ENCODE measurements at regions not wholly inside any gene's neighbourhood (a gene's known extent, or its start where the extent isn't known, plus 50 kb on each side); places are given as distances from the start of the nearest gene placed in this dataset.

DNA sequence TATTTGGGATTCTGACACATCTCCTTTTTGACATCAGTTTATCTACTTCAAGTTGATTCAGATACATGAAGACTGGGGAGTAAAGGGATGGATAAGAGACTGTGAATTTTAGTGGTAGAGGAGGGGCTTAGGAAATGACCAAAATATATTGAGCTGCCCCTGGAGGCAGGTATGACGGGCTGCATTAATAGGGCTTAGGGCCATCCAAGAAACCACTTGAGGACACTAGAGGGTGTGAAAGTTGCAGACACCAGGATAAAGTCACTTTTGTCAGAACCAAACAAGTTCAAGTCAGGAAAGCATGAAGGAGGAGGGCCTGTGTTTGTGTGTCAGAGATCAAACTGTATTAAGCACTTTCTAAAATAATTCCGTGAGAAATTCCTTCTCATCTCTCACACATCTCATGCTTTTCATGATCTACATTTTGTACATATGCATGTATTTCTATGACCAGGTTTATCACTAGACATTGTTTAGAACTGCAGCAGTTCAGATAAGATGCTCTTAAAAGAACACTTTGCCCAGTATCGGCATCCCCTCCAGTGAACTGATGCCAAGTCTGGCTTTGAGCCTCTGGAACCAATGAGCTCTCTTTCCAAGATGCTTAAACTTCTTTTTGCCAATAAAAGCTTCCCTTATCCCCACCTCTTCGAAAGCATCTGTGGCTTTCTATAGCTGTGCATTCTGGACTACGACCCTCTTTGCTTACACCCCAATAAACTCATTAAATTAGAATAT lies 136.9 kb downstream of the SLC38A1 start:
- Histone ChIP-seq H3K36me3 (ENCODE audit: insufficient read depth, insufficient read length, low read length) (no peaks in the 10 kb centered on the region), H3K4me1 (ENCODE audit: insufficient read depth, insufficient read length) (no peaks in the 10 kb centered on the region), H3K9me3 (ENCODE audit: insufficient read depth, low read length) (no peaks in the 10 kb centered on the region), H3K27me3 (ENCODE audit: insufficient read depth, insufficient read length) (no peaks in the 10 kb centered on the region), H3K9ac (ENCODE audit: insufficient read length, low read depth) (no peak overlapping the region), H3K4me3 (ENCODE audit: insufficient read length, low read depth) (no peak overlapping the region)
- TF ChIP-seq YY1 (IDR thresholded peaks at IDR 0.05; ENCODE audit: insufficient read depth, insufficient read length) (no peak), ZNF274 (IDR thresholded peaks at IDR 0.05; ENCODE audit: low read depth, low read length) (no peak), SUZ12 (IDR thresholded peaks at IDR 0.05; ENCODE audit: extremely low read depth, insufficient read depth, insufficient read length) (no peak)
- DNase-seq (ENCODE audit: low read depth, low spot score): no peak

DNA sequence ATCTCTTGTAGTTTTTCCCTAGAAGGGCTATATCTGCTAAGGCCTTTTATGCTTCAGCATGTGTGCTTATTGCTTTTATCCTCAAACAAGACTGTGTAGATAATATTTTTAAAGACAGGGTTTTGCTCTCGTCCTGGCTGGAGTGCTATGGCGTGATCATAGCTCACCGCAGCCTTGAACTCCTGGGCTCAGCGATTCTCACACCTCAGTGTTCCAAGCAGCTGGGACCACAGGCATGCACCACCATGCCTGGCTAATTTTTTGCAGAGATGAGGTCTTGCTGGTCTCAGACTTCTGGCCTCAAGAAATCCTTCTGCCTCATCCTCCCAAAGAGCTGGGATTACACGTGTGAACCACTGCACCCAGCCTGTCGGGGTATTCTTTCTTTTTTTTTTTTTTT lies 137.3 kb upstream of the SCAF11 start:
- Histone ChIP-seq H3K36me3 (ENCODE audit: insufficient read depth, insufficient read length, low read length) (no peaks in the 10 kb centered on the region), H3K9ac (ENCODE audit: insufficient read length, low read depth) (no peak overlapping the region), H3K4me3 (ENCODE audit: insufficient read length, low read depth) (no peak overlapping the region), H3K27me3 (ENCODE audit: insufficient read depth, insufficient read length) (no peaks in the 10 kb centered on the region), H3K9me3 (ENCODE audit: insufficient read depth, low read length) (no peaks in the 10 kb centered on the region), H3K4me1 (ENCODE audit: insufficient read depth, insufficient read length) (no peaks in the 10 kb centered on the region)
- no peak for DNase-seq (ENCODE audit: low read depth, low spot score)
- no peak for TF ChIP-seq ZNF274 (IDR thresholded peaks at IDR 0.05; ENCODE audit: low read depth, low read length)
- TF ChIP-seq SUZ12 (IDR thresholded peaks at IDR 0.05; ENCODE audit: extremely low read depth, insufficient read depth, insufficient read length): no peak
- TF ChIP-seq YY1 (IDR thresholded peaks at IDR 0.05; ENCODE audit: insufficient read depth, insufficient read length): no peak

DNA sequence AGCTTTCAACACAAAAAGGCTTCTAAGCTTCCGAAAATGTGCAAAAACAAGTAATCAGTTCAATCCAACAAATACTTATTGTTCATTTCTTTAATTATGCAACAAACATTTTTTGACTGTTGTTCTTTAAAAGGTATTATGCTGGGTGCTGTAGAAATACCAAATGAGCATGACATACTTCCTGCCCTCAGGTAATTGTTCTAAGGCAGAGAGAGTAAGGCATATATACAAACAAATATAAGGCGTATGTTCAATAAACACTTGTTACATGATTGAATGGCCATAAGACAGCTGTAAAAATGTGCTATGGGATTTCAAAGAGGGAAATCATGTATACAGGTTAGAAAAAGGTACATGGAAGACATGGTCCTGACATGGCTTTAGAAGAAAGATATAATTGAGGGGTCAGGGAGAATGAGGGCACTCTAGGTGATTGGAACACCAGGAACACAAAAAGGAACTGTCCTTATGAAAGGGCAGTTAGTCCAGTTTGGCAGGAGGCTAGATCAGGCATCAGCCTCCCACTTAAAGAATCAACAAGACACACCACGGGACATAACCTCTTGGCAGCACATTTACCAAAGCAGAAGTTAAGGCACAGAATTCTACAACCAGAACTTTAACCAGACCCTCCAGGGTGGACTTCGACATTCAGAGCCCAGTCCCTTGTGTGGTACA lies 135.8 kb upstream of the SCAF11 start:
- H3K4me1 ChIP-seq (ENCODE audit: insufficient read depth, insufficient read length): no peaks in the 10 kb centered on the region
- H3K36me3 ChIP-seq (ENCODE audit: insufficient read depth, insufficient read length, low read length): no peaks in the 10 kb centered on the region
- no peak for DNase-seq (ENCODE audit: low read depth, low spot score)
- no peak overlapping the region for H3K4me3 ChIP-seq (ENCODE audit: insufficient read length, low read depth)
- no peaks in the 10 kb centered on the region for H3K9me3 ChIP-seq (ENCODE audit: insufficient read depth, low read length)
- no peak overlapping the region for H3K9ac ChIP-seq (ENCODE audit: insufficient read length, low read depth)
- TF ChIP-seq SUZ12 (IDR thresholded peaks at IDR 0.05; ENCODE audit: extremely low read depth, insufficient read depth, insufficient read length) (no peak), ZNF274 (IDR thresholded peaks at IDR 0.05; ENCODE audit: low read depth, low read length) (no peak)
- no peaks in the 10 kb centered on the region for H3K27me3 ChIP-seq (ENCODE audit: insufficient read depth, insufficient read length)

DNA sequence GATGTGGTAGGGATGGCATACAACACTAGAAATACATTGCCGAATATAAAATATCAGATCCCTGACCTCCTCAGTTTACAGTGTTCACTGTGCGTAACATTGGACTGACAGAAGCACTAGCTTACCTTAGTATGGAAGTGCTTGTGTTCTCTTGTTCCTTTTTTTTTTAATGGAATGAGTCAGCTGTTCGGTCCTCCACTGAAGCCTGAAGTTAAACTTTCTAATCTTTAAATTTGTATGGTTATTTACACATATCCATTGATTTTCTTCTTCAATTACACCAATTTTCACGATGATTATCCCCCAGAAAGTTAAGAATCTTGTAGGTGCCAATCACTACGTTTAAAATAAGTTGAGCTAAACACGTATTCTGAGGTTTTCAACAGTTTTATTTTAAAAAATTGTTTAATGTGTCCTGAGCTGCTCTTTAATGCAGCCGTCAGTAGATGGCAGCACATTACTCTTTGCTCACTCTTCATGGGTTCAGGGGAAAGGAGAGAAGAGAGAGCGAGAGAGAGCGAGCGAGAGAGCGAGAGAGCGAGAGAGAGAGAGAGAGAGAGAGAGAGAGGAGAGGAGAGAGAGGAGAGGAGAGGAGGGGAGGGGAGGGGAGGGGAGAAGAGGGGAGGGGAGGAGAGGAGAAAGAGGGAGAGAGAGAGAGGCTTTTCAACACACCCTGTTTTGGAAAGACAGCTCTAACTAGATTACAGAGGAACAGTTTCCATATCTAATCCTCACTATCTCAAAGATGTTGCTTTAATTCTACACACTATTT lies 134.7 kb upstream of the SCAF11 start:
- Histone ChIP-seq H3K9me3 (ENCODE audit: insufficient read depth, low read length) (no peaks in the 10 kb centered on the region), H3K9ac (ENCODE audit: insufficient read length, low read depth) (no peak overlapping the region), H3K27me3 (ENCODE audit: insufficient read depth, insufficient read length) (no peaks in the 10 kb centered on the region), H3K36me3 (ENCODE audit: insufficient read depth, insufficient read length, low read length) (no peaks in the 10 kb centered on the region), H3K4me3 (ENCODE audit: insufficient read length, low read depth) (no peak overlapping the region), H3K4me1 (ENCODE audit: insufficient read depth, insufficient read length) (no peaks in the 10 kb centered on the region)
- peak; percentile 52 for DNase-seq (ENCODE audit: low read depth, low spot score)
- TF ChIP-seq ZNF274 (IDR thresholded peaks at IDR 0.05; ENCODE audit: low read depth, low read length) (no peak), YY1 (IDR thresholded peaks at IDR 0.05; ENCODE audit: insufficient read depth, insufficient read length) (no peak), SUZ12 (IDR thresholded peaks at IDR 0.05; ENCODE audit: extremely low read depth, insufficient read depth, insufficient read length) (no peak)

DNA sequence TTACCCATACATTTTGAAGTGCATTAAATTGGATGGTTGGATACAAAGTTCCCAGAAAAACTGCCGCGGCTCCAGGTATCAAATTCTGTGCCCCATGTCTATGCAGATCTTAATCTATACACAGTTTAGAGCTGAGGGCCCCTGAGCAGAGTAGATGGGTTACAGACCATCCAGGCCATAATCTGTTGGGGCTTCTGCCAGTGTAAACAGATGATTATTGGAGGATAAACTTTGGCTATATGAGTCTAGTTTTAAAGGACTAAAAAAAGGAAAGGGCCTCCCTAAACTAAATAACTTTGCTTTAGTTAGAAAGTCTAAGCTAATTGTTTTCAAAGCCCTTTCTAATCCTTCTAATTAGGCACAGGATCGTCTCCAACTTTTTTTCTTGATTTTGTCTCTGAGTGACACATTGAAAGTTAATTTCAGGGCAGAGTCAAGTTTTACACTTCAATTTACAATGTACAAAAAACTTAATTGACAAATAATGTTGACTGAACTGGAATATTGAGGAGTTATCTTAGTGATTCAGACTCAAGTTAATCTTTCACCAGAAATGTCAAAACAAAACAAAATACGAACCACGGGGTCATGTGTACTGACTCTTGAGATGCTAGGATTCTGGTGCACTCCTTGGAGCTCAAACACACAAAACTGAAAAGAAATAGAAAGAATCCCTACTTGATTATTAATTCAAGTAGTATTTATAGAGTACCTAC lies 133.9 kb upstream of the SCAF11 start:
- H3K27me3 ChIP-seq (ENCODE audit: insufficient read depth, insufficient read length): no peaks in the 10 kb centered on the region
- no peaks in the 10 kb centered on the region for H3K36me3 ChIP-seq (ENCODE audit: insufficient read depth, insufficient read length, low read length)
- no peak overlapping the region for H3K4me3 ChIP-seq (ENCODE audit: insufficient read length, low read depth)
- H3K9ac ChIP-seq (ENCODE audit: insufficient read length, low read depth): no peak overlapping the region
- H3K9me3 ChIP-seq (ENCODE audit: insufficient read depth, low read length): no peaks in the 10 kb centered on the region
- no peak for DNase-seq (ENCODE audit: low read depth, low spot score)
- no peaks in the 10 kb centered on the region for H3K4me1 ChIP-seq (ENCODE audit: insufficient read depth, insufficient read length)
- TF ChIP-seq SUZ12 (IDR thresholded peaks at IDR 0.05; ENCODE audit: extremely low read depth, insufficient read depth, insufficient read length) (no peak), YY1 (IDR thresholded peaks at IDR 0.05; ENCODE audit: insufficient read depth, insufficient read length) (no peak), ZNF274 (IDR thresholded peaks at IDR 0.05; ENCODE audit: low read depth, low read length) (no peak)

DNA sequence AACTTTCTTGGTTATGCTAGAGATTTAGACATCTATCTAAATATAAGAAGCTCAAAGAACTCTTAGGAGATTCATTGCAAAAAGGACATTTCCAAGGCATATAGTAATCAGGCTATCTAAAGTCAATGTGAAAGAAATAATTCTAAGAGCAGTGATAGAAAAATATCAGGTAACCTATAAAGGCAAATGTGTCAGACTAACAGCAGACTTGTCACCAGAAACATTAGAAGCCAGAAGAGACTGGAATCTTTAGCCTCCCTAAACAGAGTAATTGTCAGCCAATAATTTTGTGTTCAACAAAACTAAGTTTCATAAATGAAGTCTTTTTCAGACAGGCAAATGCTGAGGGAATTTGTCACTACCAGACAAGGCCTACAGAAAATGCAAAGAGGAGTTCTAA lies 122.0 kb upstream of the SCAF11 start:
- Histone ChIP-seq H3K9ac (ENCODE audit: insufficient read length, low read depth) (no peak overlapping the region), H3K4me1 (ENCODE audit: insufficient read depth, insufficient read length) (no peaks in the 10 kb centered on the region), H3K9me3 (ENCODE audit: insufficient read depth, low read length) (peaks cover 8% of the 10 kb centered on the region; the same call in 1 of the 2 replicates), H3K36me3 (ENCODE audit: insufficient read depth, insufficient read length, low read length) (no peaks in the 10 kb centered on the region), H3K4me3 (ENCODE audit: insufficient read length, low read depth) (no peak overlapping the region), H3K27me3 (ENCODE audit: insufficient read depth, insufficient read length) (no peaks in the 10 kb centered on the region)
- DNase-seq (ENCODE audit: low read depth, low spot score): no peak
- TF ChIP-seq SUZ12 (IDR thresholded peaks at IDR 0.05; ENCODE audit: extremely low read depth, insufficient read depth, insufficient read length): no peak
- no peak for TF ChIP-seq YY1 (IDR thresholded peaks at IDR 0.05; ENCODE audit: insufficient read depth, insufficient read length)
- TF ChIP-seq ZNF274 (IDR thresholded peaks at IDR 0.05; ENCODE audit: low read depth, low read length): no peak
